Endodermal cell (in vitro differentiated cells): ENCODE measurements at regions not wholly inside any gene's neighbourhood (a gene's known extent, or its start where the extent isn't known, plus 50 kb on each side); places are given as distances from the start of the nearest gene placed in this dataset.

ENCODE experiments used
- DNase-seq: peaks from one replicate; pipeline ENCODE4 v3.0.0-alpha.2; 2017
- H3K27ac ChIP-seq: 2 replicates; pipeline ENCODE4 v1.5.1; 2013; ENCODE audit warnings: mild to moderate bottlenecking, low read depth, low read length, moderate library complexity
- H3K27me3 ChIP-seq: 2 replicates; pipeline ENCODE4 v1.6.1; 2013; ENCODE audit warnings: mild to moderate bottlenecking, low read length, moderate library complexity; ENCODE audit not compliant: insufficient read depth, control insufficient read depth, poor library complexity, severe bottlenecking
- H3K36me3 ChIP-seq: 2 replicates; pipeline ENCODE4 v1.7.0; 2013; ENCODE audit warnings: mild to moderate bottlenecking, low read length, moderate library complexity; ENCODE audit not compliant: control insufficient read depth, insufficient read depth
- H3K4me1 ChIP-seq: one replicate; pipeline ENCODE4 v1.7.0; 2013; ENCODE audit warnings: low read length; ENCODE audit not compliant: control insufficient read depth, insufficient read depth
- H3K4me3 ChIP-seq: 2 replicates; pipeline ENCODE4 v1.5.1; 2013; ENCODE audit warnings: mild to moderate bottlenecking, low read length, moderate library complexity
- H3K9ac ChIP-seq: 2 replicates; pipeline ENCODE4 v1.6.1; 2013; ENCODE audit warnings: mild to moderate bottlenecking, low read length, moderate library complexity; ENCODE audit not compliant: poor library complexity, severe bottlenecking; ENCODE audit errors: extremely low read depth
- H3K9me3 ChIP-seq: 2 replicates; pipeline ENCODE4 v1.6.1; 2013; ENCODE audit warnings: mild to moderate bottlenecking, low read length, moderate library complexity; ENCODE audit not compliant: control insufficient read depth
- H3K27ac Mint-ChIP-seq: 2 replicates; pipeline ENCODE4 v1.8.0; 2020; ENCODE audit warnings: mixed read lengths
- H3K27me3 Mint-ChIP-seq: 2 replicates; pipeline ENCODE4 v1.8.0; 2021; ENCODE audit warnings: mild to moderate bottlenecking, mixed read lengths; ENCODE audit not compliant: insufficient read depth
- H3K36me3 Mint-ChIP-seq: 2 replicates; pipeline ENCODE4 v1.8.0; 2020; ENCODE audit warnings: low read depth, mixed read lengths
- H3K4me1 Mint-ChIP-seq: 2 replicates; pipeline ENCODE4 v1.8.0; 2020; ENCODE audit warnings: mixed read lengths
- H3K4me3 Mint-ChIP-seq: 2 replicates; pipeline ENCODE4 v1.8.0; 2020; ENCODE audit warnings: mild to moderate bottlenecking, moderate library complexity, mixed read lengths
- H3K9me3 Mint-ChIP-seq: 2 replicates; pipeline ENCODE4 v1.8.0; 2020; ENCODE audit warnings: mild to moderate bottlenecking, mixed read lengths
- WGBS, 2 experiments: methylation state at CpG; one replicate each; pipeline versions ENCODE4 v1.1.5 to v1.1.7; 2013; ENCODE audit warnings: missing lambda C conversion rate in 2 of 2, mixed read lengths in 1 of 2; ENCODE audit not compliant: insufficient coverage in 1 of 2, insufficient read length in 1 of 2; 5-methylcytosine and 5-hydroxymethylcytosine counted together
- TF ChIP-seq, protein P1 (sequence below): fragments of 200-600 bp; sonication (generic); conservative IDR thresholded peaks from 2 replicates; pipeline ENCODE4 v1.5.0; 2021; ENCODE audit warnings: antibody characterized with exemption, mild to moderate bottlenecking

DNA sequence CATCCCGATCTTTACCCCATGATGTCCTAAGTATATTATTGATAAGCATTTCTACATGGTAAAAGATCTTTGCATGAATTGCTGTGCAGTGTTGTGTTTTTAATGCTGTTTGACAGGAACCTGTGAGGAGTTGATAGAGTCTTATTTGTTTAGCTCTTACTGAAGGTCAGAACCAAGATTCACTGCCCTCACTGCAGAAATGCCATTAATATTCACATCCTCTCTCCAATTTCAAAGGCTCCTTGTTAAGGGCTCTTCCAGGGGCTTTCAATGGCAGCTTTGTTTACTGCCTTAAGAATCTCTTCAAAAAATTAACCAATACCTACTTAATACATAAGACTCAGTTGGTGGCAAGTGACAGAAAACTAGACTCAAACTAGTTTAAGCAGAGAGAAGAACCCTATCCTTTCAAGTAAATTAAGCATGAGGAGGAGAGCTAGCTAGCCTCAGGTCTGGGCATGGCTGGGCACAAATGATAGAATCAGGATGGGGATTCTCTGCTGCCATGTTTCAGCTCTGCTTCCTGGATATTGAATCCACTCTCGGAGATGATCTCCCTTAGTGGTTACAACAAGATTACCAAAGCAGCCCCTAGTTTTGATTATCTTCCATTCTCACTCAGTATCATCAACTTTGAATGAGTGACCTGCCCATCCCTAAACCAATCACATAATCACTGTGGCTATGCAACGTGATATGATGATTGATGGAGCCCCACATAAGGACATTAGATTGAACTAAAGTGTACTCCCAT, 311.8 kb downstream of the CDH11 start:
- no peak overlapping the region for H3K27ac Mint-ChIP-seq
- Histone ChIP-seq H3K27me3 (no peaks in the 10 kb centered on the region), H3K27ac (no peak overlapping the region), H3K9me3 (no peaks in the 10 kb centered on the region), H3K4me3 (no peak overlapping the region), H3K4me1 (no peaks in the 10 kb centered on the region), H3K9ac (no peak overlapping the region), H3K36me3 (no peaks in the 10 kb centered on the region)
- TF ChIP-seq, protein P1, sequence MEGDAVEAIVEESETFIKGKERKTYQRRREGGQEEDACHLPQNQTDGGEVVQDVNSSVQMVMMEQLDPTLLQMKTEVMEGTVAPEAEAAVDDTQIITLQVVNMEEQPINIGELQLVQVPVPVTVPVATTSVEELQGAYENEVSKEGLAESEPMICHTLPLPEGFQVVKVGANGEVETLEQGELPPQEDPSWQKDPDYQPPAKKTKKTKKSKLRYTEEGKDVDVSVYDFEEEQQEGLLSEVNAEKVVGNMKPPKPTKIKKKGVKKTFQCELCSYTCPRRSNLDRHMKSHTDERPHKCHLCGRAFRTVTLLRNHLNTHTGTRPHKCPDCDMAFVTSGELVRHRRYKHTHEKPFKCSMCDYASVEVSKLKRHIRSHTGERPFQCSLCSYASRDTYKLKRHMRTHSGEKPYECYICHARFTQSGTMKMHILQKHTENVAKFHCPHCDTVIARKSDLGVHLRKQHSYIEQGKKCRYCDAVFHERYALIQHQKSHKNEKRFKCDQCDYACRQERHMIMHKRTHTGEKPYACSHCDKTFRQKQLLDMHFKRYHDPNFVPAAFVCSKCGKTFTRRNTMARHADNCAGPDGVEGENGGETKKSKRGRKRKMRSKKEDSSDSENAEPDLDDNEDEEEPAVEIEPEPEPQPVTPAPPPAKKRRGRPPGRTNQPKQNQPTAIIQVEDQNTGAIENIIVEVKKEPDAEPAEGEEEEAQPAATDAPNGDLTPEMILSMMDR: peak; percentile 56
- no peak overlapping the region for H3K4me3 Mint-ChIP-seq
- DNase-seq: no peak
- 91 to 100% methylated on average over 1 to 3 of the region's 3 CpGs for WGBS, 2 experiments
- H3K4me1 Mint-ChIP-seq: no peaks in the 10 kb centered on the region
- no peaks in the 10 kb centered on the region for H3K36me3 Mint-ChIP-seq
- no peaks in the 10 kb centered on the region for H3K9me3 Mint-ChIP-seq
- peaks cover 3% of the 10 kb centered on the region for H3K27me3 Mint-ChIP-seq

DNA sequence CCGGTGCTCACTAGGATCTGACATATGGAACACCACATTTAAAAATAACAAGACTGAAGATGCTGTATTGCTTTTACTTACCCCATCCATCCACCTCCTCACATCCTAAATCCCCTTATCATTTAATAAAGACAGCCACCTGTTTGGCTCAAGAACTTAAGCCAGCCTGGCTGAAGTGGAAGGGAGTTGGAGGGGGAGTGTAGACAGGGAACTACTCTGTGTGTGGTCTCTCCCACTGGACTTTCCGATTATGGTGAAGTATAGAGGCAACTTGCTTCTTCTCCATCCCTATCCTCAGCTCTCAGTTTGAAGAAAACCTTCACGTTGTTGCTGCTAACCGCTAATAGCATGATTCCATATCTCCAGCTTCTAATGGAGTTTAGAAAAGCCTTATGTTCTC, 313.4 kb downstream of the CDH11 start:
- 75 to 100% methylated on average over 1 to 4 of the region's 4 CpGs for WGBS, 2 experiments
- Histone ChIP-seq H3K9me3 (no peaks in the 10 kb centered on the region), H3K4me1 (no peaks in the 10 kb centered on the region), H3K27me3 (no peaks in the 10 kb centered on the region), H3K27ac (no peak overlapping the region), H3K36me3 (no peaks in the 10 kb centered on the region), H3K4me3 (no peak overlapping the region), H3K9ac (no peak overlapping the region)
- Mint-ChIP-seq H3K27me3 (peaks cover 3% of the 10 kb centered on the region), H3K27ac (no peak overlapping the region), H3K4me1 (no peaks in the 10 kb centered on the region), H3K9me3 (no peaks in the 10 kb centered on the region), H3K36me3 (no peaks in the 10 kb centered on the region), H3K4me3 (no peak overlapping the region)
- no peak for DNase-seq
- TF ChIP-seq, protein P1: no peak

DNA sequence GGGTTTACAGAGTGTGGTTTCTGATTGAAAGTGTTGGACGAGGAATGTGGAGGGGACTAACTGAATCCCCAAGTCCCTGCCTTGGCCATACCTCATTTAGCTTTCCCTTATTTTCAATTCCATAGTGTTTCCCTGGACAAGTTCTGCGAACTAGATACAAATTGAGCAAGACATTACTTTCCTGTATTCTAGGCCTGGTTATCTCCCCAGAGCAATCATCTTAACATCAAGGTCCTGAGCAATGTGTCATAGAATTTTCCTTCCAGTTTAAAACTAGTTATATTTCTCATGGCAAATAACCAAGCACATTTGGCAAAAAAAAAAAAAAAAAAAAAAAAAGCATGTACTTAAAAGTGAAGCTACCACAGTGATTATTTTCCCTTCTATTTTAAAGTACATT, 330.1 kb downstream of the CDH11 start:
- Mint-ChIP-seq H3K4me1 (no peaks in the 10 kb centered on the region), H3K27ac (no peak overlapping the region), H3K36me3 (no peaks in the 10 kb centered on the region), H3K27me3 (no peaks in the 10 kb centered on the region), H3K4me3 (no peak overlapping the region), H3K9me3 (no peaks in the 10 kb centered on the region)
- Histone ChIP-seq H3K36me3 (no peaks in the 10 kb centered on the region), H3K9ac (no peak overlapping the region), H3K27me3 (no peaks in the 10 kb centered on the region), H3K4me3 (no peak overlapping the region), H3K9me3 (no peaks in the 10 kb centered on the region), H3K4me1 (no peaks in the 10 kb centered on the region), H3K27ac (no peak overlapping the region)
- 97% methylated on average over 2 of the region's 2 CpGs; no CpG with 5 or more reads in 1 of the 2 experiments for WGBS, 2 experiments
- TF ChIP-seq, protein P1: no peak
- no peak for DNase-seq
